HEK293 (cell line): ENCODE measurements at regions not wholly inside any gene's neighbourhood (a gene's known extent, or its start where the extent isn't known, plus 50 kb on each side); places are given as distances from the start of the nearest gene placed in this dataset.

Experiments used
- KLF16 ChIP-seq: fragments of 450-650 bp; formaldehyde crosslinking; IDR thresholded peaks from 2 replicates; pipeline ENCODE4 v1.5.1; 2017; ENCODE audit warnings: missing biosample characterization, missing genetic modification characterization
- SCRT2 ChIP-seq: fragments of 450-650 bp; formaldehyde crosslinking; IDR thresholded peaks from 2 replicates; pipeline ENCODE4 v1.5.1; 2016; ENCODE audit warnings: missing biosample characterization, missing genetic modification characterization
- SETDB1 ChIP-seq: IDR thresholded peaks from one replicate; pipeline ENCODE4 v1.6.1; 2017; ENCODE audit warnings: mild to moderate bottlenecking, low read length, moderate library complexity, mixed read lengths; ENCODE audit not compliant: insufficient read length
- ZNF10 ChIP-seq: fragments of 450-650 bp; formaldehyde crosslinking; IDR thresholded peaks from 2 replicates; pipeline ENCODE4 v1.5.1; 2017; ENCODE audit warnings: missing biosample characterization, missing genetic modification characterization
- TF ChIP-seq, protein P1 (sequence below): fragments of 450-650 bp; formaldehyde crosslinking; IDR thresholded peaks from 2 replicates; pipeline ENCODE4 v1.5.1; 2017; ENCODE audit warnings: missing biosample characterization, missing genetic modification characterization

DNA sequence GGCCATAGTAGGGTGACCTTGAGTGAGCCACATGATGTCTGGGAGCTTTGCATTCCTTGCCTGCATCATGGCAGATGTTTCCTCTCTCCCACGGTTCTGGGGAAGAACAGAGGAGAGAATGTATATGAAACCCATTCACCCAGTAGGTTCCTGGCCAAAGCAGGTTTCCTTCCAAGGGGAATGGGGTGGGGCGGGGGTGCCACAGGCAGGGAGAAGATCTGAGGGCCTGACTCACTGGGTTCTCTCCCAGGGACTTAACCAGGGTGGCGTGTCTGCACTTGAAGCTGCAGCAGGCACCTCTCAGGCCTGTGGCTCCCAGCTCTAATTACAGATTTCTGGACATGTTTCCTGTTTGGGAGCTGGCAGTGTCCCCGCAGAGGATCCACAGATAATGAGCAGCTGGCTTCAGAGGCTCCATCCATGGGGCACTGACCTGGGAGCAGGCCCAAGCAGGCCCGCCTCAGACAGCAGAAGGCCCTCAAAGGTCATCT lies 50.2 kb upstream of the ZMIZ1 start (continued):
- TF ChIP-seq, protein P1, sequence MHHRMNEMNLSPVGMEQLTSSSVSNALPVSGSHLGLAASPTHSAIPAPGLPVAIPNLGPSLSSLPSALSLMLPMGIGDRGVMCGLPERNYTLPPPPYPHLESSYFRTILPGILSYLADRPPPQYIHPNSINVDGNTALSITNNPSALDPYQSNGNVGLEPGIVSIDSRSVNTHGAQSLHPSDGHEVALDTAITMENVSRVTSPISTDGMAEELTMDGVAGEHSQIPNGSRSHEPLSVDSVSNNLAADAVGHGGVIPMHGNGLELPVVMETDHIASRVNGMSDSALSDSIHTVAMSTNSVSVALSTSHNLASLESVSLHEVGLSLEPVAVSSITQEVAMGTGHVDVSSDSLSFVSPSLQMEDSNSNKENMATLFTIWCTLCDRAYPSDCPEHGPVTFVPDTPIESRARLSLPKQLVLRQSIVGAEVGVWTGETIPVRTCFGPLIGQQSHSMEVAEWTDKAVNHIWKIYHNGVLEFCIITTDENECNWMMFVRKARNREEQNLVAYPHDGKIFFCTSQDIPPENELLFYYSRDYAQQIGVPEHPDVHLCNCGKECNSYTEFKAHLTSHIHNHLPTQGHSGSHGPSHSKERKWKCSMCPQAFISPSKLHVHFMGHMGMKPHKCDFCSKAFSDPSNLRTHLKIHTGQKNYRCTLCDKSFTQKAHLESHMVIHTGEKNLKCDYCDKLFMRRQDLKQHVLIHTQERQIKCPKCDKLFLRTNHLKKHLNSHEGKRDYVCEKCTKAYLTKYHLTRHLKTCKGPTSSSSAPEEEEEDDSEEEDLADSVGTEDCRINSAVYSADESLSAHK (tag by site-specific recombination), result no peak
- no peak for TF ChIP-seq SETDB1
- TF ChIP-seq KLF16 (tag by site-specific recombination), result no peak
- no peak for TF ChIP-seq SCRT2 (tag by site-specific recombination)
- TF ChIP-seq ZNF10 (tag by site-specific recombination), result no peak
- TF ChIP-seq, all 188 proteins: peak for 0
